HCEC 1CT (cell line): ENCODE measurements at regions not wholly inside any gene's neighbourhood (a gene's known extent, or its start where the extent isn't known, plus 50 kb on each side); places are given as distances from the start of the nearest gene placed in this dataset.
A peak's percentile ranks its signal among the peaks of the same experiment; 100 is the strongest.
"Not testable (repeated sequence)": the region's sequence is repeated elsewhere in the genome, so short reads cannot be mapped to it uniquely, and the experiment has no call there.

ENCODE experiments used
- DNase-seq: peaks from one replicate; pipeline ENCODE4 v3.0.0-alpha.2; 2017

- DNase-seq, result no peak
These were observed 268.9 kb upstream of the PDE4D start for GRCh38 chr5:60162441-60162840.

GRCh38 chr5:60161340-60161934 is 267.9 kb upstream of the PDE4D start:
- peak; percentile 40 for DNase-seq

- DNase-seq, result no peak
These were observed 255.6 kb upstream of the PDE4D start for GRCh38 chr5:60149081-60149480.

GRCh38 chr5:60148366-60148765 is 254.8 kb upstream of the PDE4D start:
- DNase-seq, result peak; percentile 55

- no peak for DNase-seq
These were observed 254.3 kb upstream of the PDE4D start for GRCh38 chr5:60147791-60148190.

GRCh38 chr5:60143942-60144549 is 250.5 kb upstream of the PDE4D start:
- no peak for DNase-seq

- DNase-seq, result no peak
These were observed 247.6 kb upstream of the PDE4D start for GRCh38 chr5:60141119-60141518.

GRCh38 chr5:60136841-60137240 is 243.3 kb upstream of the PDE4D start:
- no peak for DNase-seq

- no peak for DNase-seq
These were observed 238.0 kb upstream of the PDE4D start for GRCh38 chr5:60131504-60131903.

GRCh38 chr5:60125636-60126035 is 232.1 kb upstream of the PDE4D start:
- DNase-seq, result no peak

- DNase-seq, result peak; percentile 20
These were observed 209.6 kb upstream of the PDE4D start for GRCh38 chr5:60102961-60103693.

- no peak for DNase-seq
These were observed 208.0 kb upstream of the PDE4D start for GRCh38 chr5:60101573-60101972.

- peak; percentile 31 for DNase-seq
These were observed 199.3 kb upstream of the PDE4D start for GRCh38 chr5:60092671-60093422.

- DNase-seq, result no peak
These were observed 193.1 kb upstream of the PDE4D start for GRCh38 chr5:60086583-60086982.

- no peak for DNase-seq
These were observed 190.7 kb upstream of the PDE4D start for GRCh38 chr5:60084226-60084625.

- DNase-seq, result no peak
These were observed 183.8 kb upstream of the PDE4D start for GRCh38 chr5:60077292-60077691.

GRCh38 chr5:60076746-60077145 is 183.2 kb upstream of the PDE4D start:
- no peak for DNase-seq

- peak; percentile 82 for DNase-seq
These were observed 173.0 kb upstream of the PDE4D start for GRCh38 chr5:60066502-60066901.

GRCh38 chr5:60060389-60060788 is 166.9 kb upstream of the PDE4D start:
- DNase-seq, result no peak

- no peak for DNase-seq
These were observed 162.7 kb upstream of the PDE4D start for GRCh38 chr5:60056191-60056590.

- no peak for DNase-seq
These were observed 161.6 kb upstream of the PDE4D start for GRCh38 chr5:60055168-60055567.

- not testable (repeated sequence) for DNase-seq
These were observed 148.6 kb upstream of the PDE4D start for GRCh38 chr5:60041996-60042664.

GRCh38 chr5:60041508-60041907 is 148.0 kb upstream of the PDE4D start:
- DNase-seq, result not testable (repeated sequence)
